GM12864 (cell line): ENCODE measurements at regions not wholly inside any gene's neighbourhood (a gene's known extent, or its start where the extent isn't known, plus 50 kb on each side); places are given as distances from the start of the nearest gene placed in this dataset.

ENCODE experiments used
- DNase-seq: peaks from one replicate; pipeline ENCODE4 v3.0.0-alpha.2; 2011; ENCODE audit warnings: low read depth
- H3K4me3 ChIP-seq: 2 replicates; pipeline ENCODE4 v1.5.1; 2011; ENCODE audit warnings: mild to moderate bottlenecking, low read depth, low read length, control low read depth
- CTCF ChIP-seq: IDR thresholded peaks from 2 replicates; pipeline ENCODE4 v1.5.1; 2011; ENCODE audit warnings: low read depth, mild to moderate bottlenecking, moderate library complexity, low read length, control low read depth, inconsistent platforms; ENCODE audit errors: missing control alignments

DNA sequence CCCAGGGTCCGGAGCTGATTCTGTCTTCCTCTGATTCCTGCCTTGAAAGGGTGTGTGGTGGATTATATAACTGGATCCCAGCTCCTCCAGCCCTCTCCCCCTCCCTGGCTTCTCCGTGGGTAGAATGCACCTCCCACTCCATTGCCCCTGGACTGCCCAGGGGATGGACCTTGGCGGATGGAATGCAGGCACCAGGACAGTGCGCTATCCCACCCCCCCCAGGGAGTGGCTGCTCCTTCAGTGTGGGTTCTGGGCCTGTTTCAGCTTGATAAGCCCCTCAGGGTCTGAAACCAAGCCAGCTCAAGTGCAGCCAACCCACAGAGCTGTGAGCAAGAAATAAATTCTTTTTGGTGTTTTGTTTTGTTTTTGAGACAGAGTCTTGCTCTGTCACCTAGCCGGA is 112.4 kb upstream of the TMEM132D start:
- no peak for TF ChIP-seq CTCF
- no peak overlapping the region for H3K4me3 ChIP-seq
- DNase-seq, result no peak

DNA sequence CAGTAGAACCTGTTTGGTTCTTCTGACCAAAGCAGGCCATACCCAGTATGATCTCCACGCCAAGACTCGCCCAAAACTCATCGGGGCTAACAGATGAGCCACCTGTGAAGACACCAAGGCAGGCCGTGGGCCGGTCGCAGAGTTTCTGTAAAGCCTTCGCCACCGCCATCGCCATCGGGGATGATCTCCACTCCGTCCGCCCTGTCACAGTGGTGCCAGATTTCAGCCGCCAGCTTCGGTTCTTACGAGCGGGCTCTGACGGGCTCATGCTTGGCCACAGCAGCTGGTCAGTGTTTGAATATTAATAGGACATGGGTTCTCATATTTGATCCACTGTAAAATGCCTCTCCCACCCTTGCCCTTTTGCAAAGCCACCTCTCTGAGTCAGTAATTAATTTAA is 113.2 kb upstream of the TMEM132D start:
- no peak for TF ChIP-seq CTCF
- no peak for DNase-seq
- H3K4me3 ChIP-seq, result no peak overlapping the region

DNA sequence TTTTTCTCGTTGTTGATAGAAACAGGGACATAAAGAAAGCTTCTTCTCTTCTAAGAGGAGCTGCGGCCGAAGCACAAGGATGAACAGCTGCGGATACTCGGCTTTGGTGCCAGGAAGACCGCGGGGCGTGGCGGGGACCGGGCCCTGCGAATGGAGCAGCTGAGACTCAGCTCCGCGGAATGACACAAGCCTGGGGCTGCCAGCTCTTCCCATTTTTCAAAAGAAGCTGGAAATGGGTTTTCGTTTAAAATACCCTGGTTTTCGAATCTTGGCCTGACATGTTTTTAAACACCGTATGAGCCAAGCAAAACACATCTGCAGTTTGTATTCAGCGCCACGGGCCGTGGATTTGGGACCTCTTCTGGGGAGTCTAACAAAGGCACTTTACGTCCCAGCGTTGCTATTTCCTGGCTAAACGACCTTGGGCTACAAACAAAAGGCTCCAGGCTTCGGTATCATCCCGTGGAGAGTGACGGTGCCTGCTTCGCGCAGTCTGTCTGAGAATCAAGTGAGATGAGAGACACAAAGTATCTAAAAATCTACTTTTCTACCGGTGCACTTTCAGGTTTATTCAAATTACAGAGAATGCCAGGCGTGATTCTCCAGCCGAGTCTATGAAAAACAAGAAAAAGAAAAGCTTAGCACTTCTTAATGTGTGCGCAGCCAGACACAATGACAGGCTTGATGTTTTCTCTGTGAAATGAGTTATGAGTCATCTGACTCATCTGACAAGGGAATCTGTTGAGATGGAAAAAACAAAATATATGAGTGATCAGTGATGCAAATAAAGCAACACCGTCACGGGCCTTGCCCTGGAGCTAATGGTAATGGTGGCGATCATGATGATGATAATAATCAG is 114.0 kb upstream of the TMEM132D start:
- H3K4me3 ChIP-seq, result no peak overlapping the region
- no peak for TF ChIP-seq CTCF
- no peak for DNase-seq

- no peak for DNase-seq
- TF ChIP-seq CTCF, result no peak
- no peak overlapping the region for H3K4me3 ChIP-seq
Measured at GRCh38 chr12:130018614-130019013, 114.8 kb upstream of the TMEM132D start.

GRCh38 chr12:130026608-130027176 is 122.9 kb upstream of the TMEM132D start:
- DNase-seq, result no peak
- TF ChIP-seq CTCF, result peak; percentile 72

DNA sequence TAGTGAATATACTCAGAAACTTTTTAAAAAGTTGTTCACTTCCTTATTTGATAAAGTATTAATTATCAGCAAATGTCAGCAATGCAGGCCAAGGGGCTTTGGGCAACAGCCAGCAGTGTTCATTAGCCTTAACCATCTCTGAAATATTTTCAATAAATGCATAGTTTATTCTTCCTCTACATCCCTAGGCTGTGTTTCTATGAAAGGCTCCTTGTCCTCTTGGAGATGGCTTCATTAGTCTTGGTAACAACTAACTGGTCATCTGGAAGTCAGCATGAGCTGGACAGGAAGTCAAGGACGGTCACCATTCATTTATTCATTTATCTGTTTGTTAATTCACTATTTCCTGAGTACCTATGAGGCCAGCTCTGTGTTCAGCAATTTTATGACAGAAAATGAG is 124.0 kb upstream of the TMEM132D start:
- no peak for TF ChIP-seq CTCF
- no peak for DNase-seq
- no peak overlapping the region for H3K4me3 ChIP-seq

More at GRCh38 chr12:130026608-130027176, 122.9 kb upstream of the TMEM132D start:
- H3K4me3 ChIP-seq, result no peak overlapping the region
